GM18861 (cell line): ENCODE measurements at regions not wholly inside any gene's neighbourhood (a gene's known extent, or its start where the extent isn't known, plus 50 kb on each side); places are given as distances from the start of the nearest gene placed in this dataset.
A peak's percentile ranks its signal among the peaks of the same experiment; 100 is the strongest.
"Not testable (repeated sequence)": the region's sequence is repeated elsewhere in the genome, so short reads cannot be mapped to it uniquely, and the experiment has no call there.

Experiments used
- ATAC-seq: cut with Tn5 transposase; IDR thresholded peaks from one replicate; pipeline ENCODE4 v1.9.1; 2021; ENCODE audit not compliant: unreplicated experiment

DNA sequence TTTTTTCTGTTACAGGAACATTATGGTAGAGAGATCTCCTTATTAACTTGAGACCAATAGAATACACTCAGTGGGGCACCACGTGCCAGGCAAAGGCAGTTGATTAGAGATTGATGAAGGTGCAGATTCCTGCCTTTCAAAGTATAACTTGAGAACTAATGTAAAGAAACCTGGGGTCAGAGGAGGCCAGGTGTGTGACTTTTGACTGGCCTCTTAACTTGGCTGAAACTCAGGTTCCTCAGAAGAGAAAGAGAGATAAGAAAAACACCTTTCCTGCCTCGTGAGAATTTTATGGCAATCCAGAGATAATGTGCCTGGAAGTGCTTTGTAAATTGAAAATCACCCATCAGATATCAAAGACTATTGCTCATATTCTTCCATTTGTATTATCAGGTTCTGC is 110.7 kb upstream of the GZMB start:
- no peak for ATAC-seq

DNA sequence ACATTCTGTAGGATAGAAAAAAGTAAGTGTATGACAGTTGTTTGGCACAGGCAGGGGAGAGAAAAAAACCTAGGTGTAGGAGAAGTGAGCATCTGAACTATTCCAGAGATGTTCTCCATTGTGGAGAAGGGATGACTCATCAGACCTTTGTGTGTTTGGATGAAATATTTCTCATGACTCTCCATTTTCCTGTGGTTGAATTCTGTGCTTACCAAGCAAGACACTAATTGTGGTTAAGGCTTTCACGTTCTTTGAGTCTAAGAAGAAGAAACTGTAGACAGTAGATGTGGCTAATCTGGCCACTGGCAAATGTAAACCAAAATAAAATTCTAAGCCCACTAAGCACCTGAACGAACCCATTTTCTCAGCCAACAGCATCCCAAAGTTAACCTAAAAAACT is 107.9 kb upstream of the GZMB start:
- no peak for ATAC-seq

DNA sequence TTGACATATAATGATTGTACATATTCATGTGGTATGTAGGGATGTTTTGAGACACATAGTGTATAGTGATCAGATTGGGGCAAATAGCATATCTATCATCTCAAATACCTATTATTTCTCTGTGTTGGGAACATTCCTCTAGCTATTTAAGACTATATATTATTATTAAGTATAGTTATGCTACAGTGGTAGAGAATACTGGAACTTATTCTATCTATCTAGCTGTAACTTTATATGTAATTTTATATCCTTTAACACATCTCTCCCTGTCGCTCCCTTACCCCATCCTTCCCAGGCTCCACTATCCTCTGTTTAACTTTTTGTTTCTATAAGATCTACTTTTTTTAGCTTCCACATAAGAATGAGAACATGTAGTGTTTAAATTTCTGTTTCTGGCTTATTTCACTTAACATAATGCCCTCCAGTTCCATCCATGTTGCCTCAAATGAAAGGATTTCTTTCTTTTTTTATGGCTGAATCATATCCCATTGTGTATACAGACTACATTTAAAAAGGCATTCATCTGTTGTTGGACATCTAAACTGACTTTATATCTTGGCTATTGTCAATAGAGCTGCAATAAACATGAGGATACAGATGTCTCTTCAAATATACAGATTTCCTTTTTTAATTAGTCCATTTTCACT is 102.1 kb upstream of the GZMB start:
- no peak for ATAC-seq

DNA sequence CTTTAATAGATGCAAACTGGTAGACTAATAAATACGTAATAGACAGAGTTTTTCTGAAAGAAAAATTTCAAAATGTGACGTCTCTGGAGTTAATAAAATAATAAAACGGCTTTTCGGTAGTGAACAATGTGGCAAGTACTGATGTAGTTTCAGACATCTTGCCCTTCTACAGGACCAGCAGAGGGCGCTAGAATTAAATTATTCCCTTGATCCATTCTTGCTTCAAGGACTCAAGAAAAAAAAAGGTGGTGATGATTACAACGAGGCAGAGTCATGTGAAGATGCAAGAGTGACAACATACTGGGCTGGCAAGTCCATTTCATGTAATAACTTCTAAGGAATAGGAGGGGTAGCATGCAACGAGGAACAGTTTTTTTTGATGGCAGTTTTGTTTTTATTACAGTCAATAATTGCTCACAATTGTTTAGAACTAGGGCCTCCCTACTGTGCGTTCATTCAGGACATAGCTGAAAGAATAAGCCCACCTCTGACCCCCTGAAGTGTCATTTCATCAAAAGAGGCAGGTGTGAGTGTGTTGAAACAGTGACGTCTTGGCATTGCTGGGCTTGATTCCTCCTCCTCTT is 101.0 kb upstream of the GZMB start:
- peak; percentile 45 for ATAC-seq

DNA sequence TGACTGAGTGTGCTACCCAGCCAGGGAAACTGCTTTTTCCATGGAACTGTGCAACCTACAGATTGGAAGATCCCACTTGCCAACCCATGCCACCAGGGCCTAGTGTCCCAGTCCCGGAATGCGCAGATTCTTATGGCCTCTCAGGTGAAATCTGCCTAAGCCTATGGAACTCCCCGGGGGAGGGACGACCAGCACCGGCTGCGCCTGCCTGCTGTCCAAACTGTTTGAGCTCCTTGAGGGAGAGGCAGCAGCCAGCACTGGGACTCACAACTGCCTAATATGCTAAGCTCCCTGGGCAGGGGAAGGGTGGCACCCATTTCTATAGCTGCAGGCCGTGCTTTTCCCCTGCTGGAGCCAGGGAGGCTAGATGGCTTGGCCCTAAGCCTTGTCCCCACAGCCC is 92.5 kb upstream of the GZMB start:
- ATAC-seq = no peak

GRCh38 chr14:24725311-24725710 is 91.3 kb upstream of the GZMB start:
- ATAC-seq = no peak

- ATAC-seq = no peak
These were observed 87.8 kb upstream of the GZMB start for GRCh38 chr14:24721775-24722174.

- no peak for ATAC-seq
These were observed 81.2 kb upstream of the GZMB start for GRCh38 chr14:24715239-24715638.

GRCh38 chr14:24713404-24713803 is 79.4 kb upstream of the GZMB start:
- ATAC-seq = peak; percentile 55

- ATAC-seq = peak; percentile 11
These were observed 78.9 kb upstream of the GZMB start for GRCh38 chr14:24712909-24713308.

GRCh38 chr14:24712374-24712773 is 78.4 kb upstream of the GZMB start:
- peak; percentile 57 for ATAC-seq

GRCh38 chr14:24710403-24711112 is 76.6 kb upstream of the GZMB start:
- no peak for ATAC-seq

DNA sequence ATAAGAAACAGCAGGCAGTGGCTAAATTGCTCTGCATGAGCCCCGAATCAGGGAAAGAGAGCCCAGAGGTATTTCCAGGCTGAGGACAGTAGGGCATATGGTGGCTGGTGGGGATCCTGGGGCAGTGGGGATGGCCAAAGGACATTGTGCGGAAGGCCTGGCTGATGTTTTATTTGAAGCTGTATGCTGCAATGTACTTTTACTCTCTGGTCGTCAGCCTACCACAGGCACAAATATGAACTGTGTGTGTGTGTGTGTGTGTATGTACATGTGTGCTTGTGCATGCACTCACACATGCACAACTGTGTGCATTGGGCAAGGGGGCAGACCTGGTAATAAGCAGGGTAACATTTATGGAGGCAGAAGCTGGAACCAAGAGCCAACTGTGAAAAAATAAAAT is 74.7 kb upstream of the GZMB start:
- no peak for ATAC-seq

GRCh38 chr14:24706351-24706750 is 72.4 kb upstream of the GZMB start:
- no peak for ATAC-seq

DNA sequence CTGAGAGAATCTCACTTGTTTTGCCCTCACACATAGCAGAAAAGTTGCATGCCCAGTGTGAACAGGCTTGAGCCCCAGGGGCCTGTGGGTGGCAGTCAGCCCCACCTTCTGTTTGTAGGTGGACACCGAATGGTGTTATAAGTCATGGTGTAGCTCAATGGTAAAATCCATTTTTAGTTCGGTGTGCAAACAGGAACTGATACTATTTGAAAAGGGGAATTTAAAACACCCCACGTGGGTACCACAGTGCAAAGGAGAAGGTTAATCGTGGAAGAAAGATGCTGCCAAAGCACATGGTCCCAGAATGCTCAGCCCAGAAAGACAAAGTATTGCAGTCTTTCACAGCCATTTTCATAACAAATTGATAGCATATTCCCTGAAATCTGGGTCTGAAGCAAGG is 71.8 kb upstream of the GZMB start:
- peak; percentile 85 for ATAC-seq

DNA sequence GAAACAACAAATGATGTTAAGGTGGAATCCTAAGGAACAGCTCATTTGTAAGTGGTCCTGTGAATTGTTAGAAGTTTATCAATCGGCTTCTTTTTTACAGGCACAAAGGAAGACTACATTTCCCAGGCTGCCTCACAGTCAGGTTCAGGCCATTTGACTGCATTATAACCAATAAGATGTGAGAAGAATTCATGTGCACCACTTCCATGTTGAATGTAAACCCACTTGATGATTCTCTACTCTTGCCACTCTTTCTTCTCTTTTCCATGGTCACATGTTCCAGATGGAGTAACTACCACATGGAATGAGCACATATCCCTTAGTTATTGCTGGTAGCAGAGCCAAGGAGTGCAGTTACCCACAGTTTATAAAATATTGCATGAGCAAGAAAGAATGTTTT is 67.1 kb upstream of the GZMB start:
- no peak for ATAC-seq

GRCh38 chr14:24700511-24700910 is 66.5 kb upstream of the GZMB start:
- no peak for ATAC-seq

DNA sequence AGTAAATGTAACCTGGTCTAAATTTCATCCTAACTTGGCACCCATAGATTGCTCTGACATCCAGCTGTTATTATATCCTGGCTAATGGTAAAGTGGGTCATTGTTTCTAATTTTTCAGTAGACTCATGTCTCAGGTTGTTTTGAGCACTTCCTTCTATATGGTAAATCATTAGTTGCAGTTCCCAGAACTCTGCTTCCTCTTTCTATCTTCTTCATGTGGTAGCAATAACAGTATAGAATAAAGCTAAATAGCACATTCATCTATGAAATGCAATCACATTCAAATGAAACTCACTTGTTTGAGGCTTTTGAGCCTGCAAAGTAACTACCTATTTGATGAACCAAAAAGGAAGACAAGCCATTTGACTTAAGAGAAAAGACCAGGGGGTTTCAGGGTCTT is 65.1 kb upstream of the GZMB start:
- peak; percentile 74 for ATAC-seq

- ATAC-seq = not testable (repeated sequence)
These were observed 62.4 kb upstream of the GZMB start for GRCh38 chr14:24696280-24696920.

DNA sequence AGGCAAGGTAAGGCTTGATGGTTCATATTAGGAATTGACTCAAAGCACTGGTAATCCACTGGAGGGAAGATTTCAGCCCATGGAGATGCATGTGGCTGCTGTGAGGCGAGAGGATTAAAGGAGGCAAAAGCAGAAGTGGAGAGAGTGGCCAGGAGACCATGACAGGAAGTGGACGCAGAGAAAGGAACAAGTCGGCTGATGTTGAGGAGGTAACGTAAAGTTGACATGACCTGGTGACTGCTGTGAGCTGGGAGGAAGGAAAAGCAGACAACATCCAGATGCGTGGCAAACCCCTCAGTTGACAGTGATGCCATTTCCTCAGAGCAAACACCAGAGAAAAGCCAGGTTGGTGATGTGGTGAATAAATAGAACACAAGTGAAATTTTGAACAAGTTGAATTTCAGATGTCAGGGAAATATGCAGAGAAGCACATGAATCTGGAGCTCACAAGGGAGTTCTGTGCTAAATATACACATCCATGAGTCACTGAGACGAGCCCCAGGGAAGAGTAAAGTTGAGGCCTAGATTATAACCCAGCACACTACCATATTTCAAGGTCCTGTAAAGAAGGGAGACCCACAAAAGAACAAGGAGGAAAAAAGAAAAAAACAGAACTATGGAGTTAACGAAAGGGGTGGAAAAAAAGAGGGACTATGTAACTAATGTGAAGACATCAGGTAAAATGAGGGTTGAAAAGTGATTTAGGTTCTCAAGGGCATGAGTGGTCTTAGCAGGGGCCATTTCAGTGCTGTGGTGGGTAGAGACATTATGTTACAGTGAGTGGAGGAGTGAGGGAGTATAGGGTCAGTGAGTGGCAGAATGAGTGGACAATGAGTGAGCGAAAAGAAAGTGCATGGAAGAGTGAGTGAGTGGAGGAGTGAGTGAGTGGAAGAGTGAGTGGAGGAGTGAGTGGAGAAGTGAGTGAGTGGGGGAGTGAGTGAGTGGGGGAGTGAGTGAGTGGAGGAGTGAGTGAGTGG is 61.6 kb upstream of the GZMB start:
- ATAC-seq = peak; percentile 43

DNA sequence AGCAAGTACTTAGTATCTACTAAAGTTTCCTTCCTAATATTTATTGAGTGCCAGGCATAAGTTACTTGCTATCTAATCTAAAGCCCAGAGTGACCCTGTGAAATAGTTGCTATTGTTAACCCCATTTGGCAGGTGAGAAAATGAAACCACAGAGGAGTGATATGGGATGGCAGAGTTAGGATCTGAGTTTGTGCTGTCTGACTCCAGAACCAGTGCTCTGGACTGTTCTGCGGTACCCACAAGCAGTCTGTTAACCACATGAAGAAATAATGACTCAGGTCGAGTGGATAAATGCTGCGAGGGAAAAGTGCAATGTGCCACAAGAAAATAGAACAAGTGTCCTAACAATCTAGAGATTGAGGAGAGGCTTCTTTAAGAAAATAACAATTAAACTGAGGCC is 60.7 kb upstream of the GZMB start:
- ATAC-seq = no peak
